Ectodermal cell (in vitro differentiated cells): ENCODE measurements at regions not wholly inside any gene's neighbourhood (a gene's known extent, or its start where the extent isn't known, plus 50 kb on each side); places are given as distances from the start of the nearest gene placed in this dataset.
"Not testable (repeated sequence)": the region's sequence is repeated elsewhere in the genome, so short reads cannot be mapped to it uniquely, and the experiment has no call there.

Experiments
- H3K27ac ChIP-seq: 2 replicates; pipeline ENCODE4 v1.7.0; 2013; ENCODE audit warnings: mild to moderate bottlenecking, low read depth, low read length; ENCODE audit not compliant: insufficient read depth, poor library complexity, severe bottlenecking
- H3K27me3 ChIP-seq: 2 replicates; pipeline ENCODE4 v1.7.0; 2013; ENCODE audit warnings: mild to moderate bottlenecking, low read length; ENCODE audit not compliant: insufficient read depth, control insufficient read depth, poor library complexity, severe bottlenecking
- H3K36me3 ChIP-seq: one replicate; pipeline ENCODE4 v1.7.0; 2013; ENCODE audit warnings: low read length; ENCODE audit not compliant: control insufficient read depth, insufficient read depth
- H3K4me1 ChIP-seq: one replicate; pipeline ENCODE4 v1.7.0; 2013; ENCODE audit warnings: low read length; ENCODE audit not compliant: control insufficient read depth, insufficient read depth
- H3K4me3 ChIP-seq: 2 replicates; pipeline ENCODE4 v1.7.0; 2013; ENCODE audit warnings: low read depth, low read length, control low read depth; ENCODE audit not compliant: insufficient read depth
- H3K9me3 ChIP-seq: 2 replicates; pipeline ENCODE4 v1.7.0; 2013; ENCODE audit warnings: mild to moderate bottlenecking, low read length, moderate library complexity; ENCODE audit not compliant: control insufficient read depth
- WGBS, 2 experiments: methylation state at CpG; one replicate each; pipeline ENCODE4 v1.1.7; 2013; ENCODE audit warnings: missing lambda C conversion rate in 2 of 2; 5-methylcytosine and 5-hydroxymethylcytosine counted together

- 80 to 93% methylated on average over 1 of the region's 1 CpG for WGBS, 2 experiments
Observed at GRCh38 chr11:87454241-87454640, 416.5 kb downstream of the TMEM135 start.

GRCh38 chr11:87453531-87454089 is 415.9 kb downstream of the TMEM135 start:
- Histone ChIP-seq H3K36me3 (no peaks in the 10 kb centered on the region), H3K4me3 (no peak overlapping the region), H3K4me1 (no peaks in the 10 kb centered on the region), H3K9me3 (no peaks in the 10 kb centered on the region), H3K27ac (no peak overlapping the region), H3K27me3 (no peaks in the 10 kb centered on the region)
- 89 to 94% methylated on average over 5 of the region's 5 CpGs for whole genome bisulfite sequencing, 2 experiments

More at GRCh38 chr11:87454241-87454640, 416.5 kb downstream of the TMEM135 start:
- Histone ChIP-seq H3K27me3 (no peaks in the 10 kb centered on the region), H3K36me3 (no peaks in the 10 kb centered on the region), H3K27ac (no peak overlapping the region), H3K4me1 (no peaks in the 10 kb centered on the region), H3K4me3 (no peak overlapping the region), H3K9me3 (no peaks in the 10 kb centered on the region)

DNA sequence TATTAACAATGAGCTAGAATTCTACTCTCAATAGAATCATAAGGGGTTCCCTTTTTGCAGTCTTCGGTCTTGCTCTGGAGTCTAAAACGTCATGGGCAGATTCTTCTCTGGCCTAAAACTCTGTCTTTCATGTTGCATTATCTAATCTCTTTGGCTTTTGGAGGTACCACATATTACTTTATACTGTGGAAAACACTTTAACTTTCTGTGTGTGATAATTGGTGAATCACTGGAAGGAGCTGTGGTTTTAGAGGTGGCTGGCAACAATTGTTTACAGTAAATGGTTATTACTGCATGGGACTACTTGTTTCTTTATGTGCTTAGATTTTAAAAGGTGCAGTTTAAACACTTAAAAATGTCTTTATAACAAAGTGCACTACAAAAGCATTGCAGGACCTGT is 414.3 kb downstream of the TMEM135 start:
- H3K36me3 ChIP-seq, H3K4me3 ChIP-seq, H3K27ac ChIP-seq, H3K27me3 ChIP-seq, H3K4me1 ChIP-seq, H3K9me3 ChIP-seq: not testable (repeated sequence)
- 100% methylated on average over 2 of the region's 2 CpGs for WGBS, 2 experiments

GRCh38 chr11:87451395-87451794 is 413.7 kb downstream of the TMEM135 start:
- Histone ChIP-seq H3K9me3 (no peaks in the 10 kb centered on the region), H3K4me1 (no peaks in the 10 kb centered on the region), H3K4me3 (no peak overlapping the region), H3K27ac (no peak overlapping the region), H3K27me3 (no peaks in the 10 kb centered on the region), H3K36me3 (no peaks in the 10 kb centered on the region)
- WGBS, 2 experiments = 84 to 88% methylated on average over 6 of the region's 6 CpGs

GRCh38 chr11:87447606-87448005 is 409.9 kb downstream of the TMEM135 start:
- Histone ChIP-seq H3K9me3 (no peaks in the 10 kb centered on the region), H3K36me3 (no peaks in the 10 kb centered on the region), H3K4me3 (no peak overlapping the region), H3K27me3 (no peaks in the 10 kb centered on the region), H3K4me1 (no peaks in the 10 kb centered on the region), H3K27ac (no peak overlapping the region)
- WGBS, 2 experiments = 85 to 95% methylated on average over 2 of the region's 2 CpGs

DNA sequence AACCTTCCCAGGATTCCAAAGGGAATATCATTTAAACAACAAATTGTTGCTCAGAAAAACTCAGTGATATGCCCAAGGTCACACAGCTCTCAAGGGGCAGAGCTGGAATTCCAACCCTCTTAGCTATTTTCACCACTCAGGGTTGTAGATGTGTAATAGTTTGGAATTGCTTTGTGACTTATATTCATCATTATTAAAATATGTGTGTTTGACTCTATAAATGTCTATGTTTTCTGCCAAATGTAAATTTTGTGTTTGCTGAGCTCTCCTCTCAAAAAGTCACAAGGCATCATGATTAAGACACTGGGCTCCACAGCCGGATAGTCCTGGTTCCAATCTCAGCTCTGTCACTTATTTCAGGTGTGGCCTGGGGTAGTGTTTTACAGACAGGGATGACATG is 407.3 kb downstream of the TMEM135 start:
- 93 to 96% methylated on average over 1 of the region's 1 CpG for WGBS, 2 experiments
- Histone ChIP-seq H3K36me3 (no peaks in the 10 kb centered on the region), H3K27ac (no peak overlapping the region), H3K4me1 (no peaks in the 10 kb centered on the region), H3K27me3 (no peaks in the 10 kb centered on the region), H3K9me3 (no peaks in the 10 kb centered on the region), H3K4me3 (no peak overlapping the region)

- Histone ChIP-seq H3K4me3 (no peak overlapping the region), H3K27me3 (no peaks in the 10 kb centered on the region), H3K36me3 (no peaks in the 10 kb centered on the region), H3K9me3 (no peaks in the 10 kb centered on the region), H3K4me1 (no peaks in the 10 kb centered on the region), H3K27ac (no peak overlapping the region)
- 97 to 98% methylated on average over 2 of the region's 2 CpGs for WGBS, 2 experiments
Observed at GRCh38 chr11:87443707-87444106, 406.0 kb downstream of the TMEM135 start.

GRCh38 chr11:87440076-87440770 is 402.5 kb downstream of the TMEM135 start:
- H3K9me3 ChIP-seq = no peaks in the 10 kb centered on the region
- H3K27me3 ChIP-seq = no peaks in the 10 kb centered on the region
- no peak overlapping the region for H3K27ac ChIP-seq
- H3K36me3 ChIP-seq = no peaks in the 10 kb centered on the region
- 90 to 93% methylated on average over 3 of the region's 3 CpGs for WGBS, 2 experiments
- H3K4me1 ChIP-seq = no peaks in the 10 kb centered on the region
- no peak overlapping the region for H3K4me3 ChIP-seq

GRCh38 chr11:87438416-87438815 is 400.7 kb downstream of the TMEM135 start:
- no CpG with 5 or more reads among the region's 1 CpG for WGBS, 2 experiments
- H3K27ac ChIP-seq = no peak overlapping the region
- H3K27me3 ChIP-seq = no peaks in the 10 kb centered on the region
- H3K9me3 ChIP-seq = no peaks in the 10 kb centered on the region
- H3K4me3 ChIP-seq = no peak overlapping the region
- H3K36me3 ChIP-seq = no peaks in the 10 kb centered on the region
- H3K4me1 ChIP-seq = no peaks in the 10 kb centered on the region

DNA sequence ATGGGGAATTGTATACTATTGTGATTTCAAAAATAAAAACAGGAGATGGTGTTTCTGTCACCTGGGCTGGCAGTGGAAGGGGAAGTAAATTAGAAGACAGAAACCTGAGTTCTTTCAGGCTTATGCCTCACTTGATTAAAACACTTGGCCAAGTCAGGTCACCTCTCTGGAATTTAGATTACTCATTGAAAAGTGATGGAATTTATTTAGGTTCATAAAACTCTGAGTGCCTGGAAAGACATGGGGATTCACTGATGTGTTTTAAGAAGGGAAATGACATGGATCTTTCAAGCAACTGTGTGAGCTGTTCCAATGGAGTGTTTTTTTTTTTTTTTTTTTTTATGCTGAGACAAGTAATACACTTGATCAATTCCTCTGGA is 400.1 kb downstream of the TMEM135 start:
- Histone ChIP-seq H3K4me1 (no peaks in the 10 kb centered on the region), H3K27ac (no peak overlapping the region), H3K27me3 (no peaks in the 10 kb centered on the region), H3K36me3 (no peaks in the 10 kb centered on the region), H3K4me3 (no peak overlapping the region), H3K9me3 (no peaks in the 10 kb centered on the region)
